ENCODE measurements at regions not wholly inside any gene's neighbourhood (a gene's known extent, or its start where the extent isn't known, plus 50 kb on each side); places are given as distances from the start of the nearest gene placed in this dataset.

GRCh38 chrX:34072906-34073305 lies 59.2 kb downstream of the FAM47A start:
- DNase-seq (ENCODE audit: low spot score): no peak
- Mint-ChIP-seq H3K4me3 (no peak overlapping the region), H3K36me3 (no peaks in the 10 kb centered on the region), H3K4me1 (no peaks in the 10 kb centered on the region), H3K27ac (no peak overlapping the region), H3K9me3 (peaks cover 6% of the 10 kb centered on the region), H3K27me3 (ENCODE audit: insufficient read depth, low read depth) (no peaks in the 10 kb centered on the region)
- peaks cover 5% of the 10 kb centered on the region for H3K36me3 ChIP-seq
- H2AFZ ChIP-seq (replicated peaks): no peak overlapping the region
- no peaks in the 10 kb centered on the region for H3F3A ChIP-seq (ENCODE audit: low read depth)
- no peak overlapping the region for H3K4me2 ChIP-seq
- H3K9ac ChIP-seq: no peak overlapping the region
- H3K4me3 ChIP-seq: no peak overlapping the region
- no peak overlapping the region for H3K27ac ChIP-seq
- H3K27me3 ChIP-seq: no peaks in the 10 kb centered on the region
- no peaks in the 10 kb centered on the region for H3K4me1 ChIP-seq
- no peak for TF ChIP-seq CTCF (IDR thresholded peaks at IDR 0.05)
- TF ChIP-seq EZH2phosphoT487 (IDR thresholded peaks at IDR 0.05): no peak
- TF ChIP-seq EZH2 (IDR thresholded peaks at IDR 0.05): no peak
- H3K79me2 ChIP-seq (ENCODE audit: low read depth): no peaks in the 10 kb centered on the region
- H3K9me3 ChIP-seq (ENCODE audit: low read depth): no peaks in the 10 kb centered on the region
- H4K20me1 ChIP-seq (ENCODE audit: low read depth): no peaks in the 10 kb centered on the region

DNA sequence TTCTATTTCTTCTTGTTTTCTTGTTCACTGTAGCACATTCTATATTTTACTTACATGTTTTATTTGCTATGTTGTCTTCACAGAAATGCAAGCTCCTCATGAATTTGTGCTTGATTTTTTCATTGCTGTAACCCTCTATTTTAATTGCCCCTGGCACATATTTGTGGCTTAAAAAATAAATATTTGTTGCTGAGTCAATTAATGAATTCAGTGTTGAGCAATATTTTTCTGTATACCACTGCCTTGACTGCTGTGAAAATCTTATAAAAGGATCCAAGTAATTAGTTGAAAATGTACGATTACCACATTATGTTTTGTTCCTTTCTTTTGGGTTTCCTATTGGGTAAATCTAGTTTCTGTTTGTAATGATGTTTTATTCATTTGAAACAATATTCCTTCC lies 68.5 kb downstream of the FAM47A start:
- Mint-ChIP-seq H3K4me1 (no peaks in the 10 kb centered on the region), H3K27me3 (ENCODE audit: insufficient read depth, low read depth) (no peaks in the 10 kb centered on the region), H3K9me3 (no peaks in the 10 kb centered on the region), H3K36me3 (no peaks in the 10 kb centered on the region), H3K4me3 (no peak overlapping the region), H3K27ac (no peak overlapping the region)
- no peaks in the 10 kb centered on the region for H3K4me1 ChIP-seq
- no peak overlapping the region for H3K4me2 ChIP-seq
- peak overlapping the region; percentile 31 for H2AFZ ChIP-seq (replicated peaks)
- no peaks in the 10 kb centered on the region for H3F3A ChIP-seq (ENCODE audit: low read depth)
- no peak overlapping the region for H3K4me3 ChIP-seq
- H3K27me3 ChIP-seq: no peaks in the 10 kb centered on the region
- H3K36me3 ChIP-seq: no peaks in the 10 kb centered on the region
- no peaks in the 10 kb centered on the region for H4K20me1 ChIP-seq (ENCODE audit: low read depth)
- DNase-seq (ENCODE audit: low spot score): no peak
- H3K9me3 ChIP-seq (ENCODE audit: low read depth): no peaks in the 10 kb centered on the region
- TF ChIP-seq EZH2phosphoT487 (IDR thresholded peaks at IDR 0.05) (no peak), CTCF (IDR thresholded peaks at IDR 0.05) (no peak), EZH2 (IDR thresholded peaks at IDR 0.05) (no peak)
- no peak overlapping the region for H3K9ac ChIP-seq
- no peak overlapping the region for H3K27ac ChIP-seq
- H3K79me2 ChIP-seq (ENCODE audit: low read depth): no peaks in the 10 kb centered on the region

DNA sequence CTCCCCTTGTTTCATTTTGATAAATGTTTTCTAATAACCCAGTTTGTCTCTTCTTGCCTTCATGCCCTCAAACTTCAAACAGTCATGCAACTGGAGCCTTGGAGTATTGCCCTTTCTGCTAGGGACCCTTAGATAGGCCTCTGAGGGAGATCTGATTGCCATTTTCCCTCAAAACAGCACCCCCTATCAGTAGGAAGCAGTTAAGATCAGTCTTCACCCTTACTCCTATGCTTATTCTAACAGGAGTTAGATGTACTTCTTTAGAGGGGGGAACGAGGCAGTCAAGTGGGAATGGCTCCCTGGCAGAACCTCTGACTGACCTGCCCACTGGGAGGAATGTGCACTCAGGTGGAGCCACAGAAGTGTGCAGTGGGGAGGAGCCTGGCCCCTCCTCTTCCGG lies 74.1 kb downstream of the FAM47A start:
- Mint-ChIP-seq H3K4me3 (no peak overlapping the region), H3K27me3 (ENCODE audit: insufficient read depth, low read depth) (no peaks in the 10 kb centered on the region), H3K4me1 (peaks cover 5% of the 10 kb centered on the region), H3K9me3 (no peaks in the 10 kb centered on the region), H3K27ac (no peak overlapping the region), H3K36me3 (no peaks in the 10 kb centered on the region)
- Histone ChIP-seq H3K4me2 (no peak overlapping the region), H3K9me3 (ENCODE audit: low read depth) (no peaks in the 10 kb centered on the region), H3K36me3 (no peaks in the 10 kb centered on the region), H3K9ac (no peak overlapping the region), H3K27me3 (no peaks in the 10 kb centered on the region), H3K4me1 (peaks cover 10% of the 10 kb centered on the region), H3F3A (ENCODE audit: low read depth) (peaks cover 6% of the 10 kb centered on the region), H4K20me1 (ENCODE audit: low read depth) (no peaks in the 10 kb centered on the region), H3K4me3 (no peak overlapping the region), H3K79me2 (ENCODE audit: low read depth) (no peaks in the 10 kb centered on the region), H3K27ac (no peak overlapping the region), H2AFZ (replicated peaks) (peak overlapping the region; percentile 9)
- DNase-seq (ENCODE audit: low spot score): no peak
- TF ChIP-seq EZH2phosphoT487 (IDR thresholded peaks at IDR 0.05): no peak
- TF ChIP-seq CTCF (IDR thresholded peaks at IDR 0.05): peak; percentile 38
- no peak for TF ChIP-seq EZH2 (IDR thresholded peaks at IDR 0.05)

All from neural progenitor cell (in vitro differentiated cells).